ENCODE measurements at regions not wholly inside any gene's neighbourhood (a gene's known extent, or its start where the extent isn't known, plus 50 kb on each side); places are given as distances from the start of the nearest gene placed in this dataset.

- no peak for TF ChIP-seq CTCF (IDR thresholded peaks at IDR 0.05; ENCODE audit: low read depth, low read length)
- no peak for DNase-seq (ENCODE audit: low read depth in 2 of 2)
- no peak overlapping the region for H3K4me3 ChIP-seq (replicated peaks in 1 of 2; ENCODE audit: low read depth in 2 of 2, low read length in 2 of 2)
Measured at GRCh38 chr11:115069599-115069998, 391.3 kb downstream of the NXPE2 start.

GRCh38 chr11:115075356-115075755 is 397.0 kb downstream of the NXPE2 start:
- H3K4me3 ChIP-seq (replicated peaks in 1 of 2; ENCODE audit: low read depth in 2 of 2, low read length in 2 of 2): no peak overlapping the region
- no peak for DNase-seq (ENCODE audit: low read depth in 2 of 2)
- TF ChIP-seq CTCF (IDR thresholded peaks at IDR 0.05; ENCODE audit: low read depth, low read length): no peak

GRCh38 chr11:115077740-115078139 is 399.4 kb downstream of the NXPE2 start:
- no peak for TF ChIP-seq CTCF (IDR thresholded peaks at IDR 0.05; ENCODE audit: low read depth, low read length)
- H3K4me3 ChIP-seq (replicated peaks in 1 of 2; ENCODE audit: low read depth in 2 of 2, low read length in 2 of 2): no peak overlapping the region
- no peak for DNase-seq (ENCODE audit: low read depth in 2 of 2)

GRCh38 chr11:115078461-115079438 is 400.4 kb downstream of the NXPE2 start:
- TF ChIP-seq CTCF (IDR thresholded peaks at IDR 0.05; ENCODE audit: low read depth, low read length): no peak
- DNase-seq (ENCODE audit: low read depth in 2 of 2): no peak
- H3K4me3 ChIP-seq (replicated peaks in 1 of 2; ENCODE audit: low read depth in 2 of 2, low read length in 2 of 2): no peak overlapping the region

GRCh38 chr11:115080923-115081680 is 402.8 kb downstream of the NXPE2 start:
- no peak overlapping the region for H3K4me3 ChIP-seq (replicated peaks in 1 of 2; ENCODE audit: low read depth in 2 of 2, low read length in 2 of 2)
- no peak for DNase-seq (ENCODE audit: low read depth in 2 of 2)
- TF ChIP-seq CTCF (IDR thresholded peaks at IDR 0.05; ENCODE audit: low read depth, low read length): no peak

GRCh38 chr11:115081972-115082371 is 403.6 kb downstream of the NXPE2 start:
- TF ChIP-seq CTCF (IDR thresholded peaks at IDR 0.05; ENCODE audit: low read depth, low read length): no peak

More at GRCh38 chr11:115081972-115082371, 403.6 kb downstream of the NXPE2 start:
- H3K4me3 ChIP-seq (replicated peaks in 1 of 2; ENCODE audit: low read depth in 2 of 2, low read length in 2 of 2): no peak overlapping the region
- DNase-seq (ENCODE audit: low read depth in 2 of 2): no peak

All from cardiac fibroblast (primary cell).